ENCODE measurements at regions not wholly inside any gene's neighbourhood (a gene's known extent, or its start where the extent isn't known, plus 50 kb on each side); places are given as distances from the start of the nearest gene placed in this dataset.

GRCh38 chr2:143916781-143917180 is 603.1 kb downstream of the ZEB2 start:
- no peak for DNase-seq (ENCODE audit: insufficient read length)
- FAIRE-seq: no peak
- TF ChIP-seq POLR2AphosphoS5 (IDR thresholded peaks at IDR 0.05; ENCODE audit: low read depth, low read length): no peak
- no peak for TF ChIP-seq TAF1 (IDR thresholded peaks at IDR 0.05; ENCODE audit: borderline replicate concordance, low read depth, low read length)
- no peak for TF ChIP-seq POLR2A (IDR thresholded peaks at IDR 0.05; ENCODE audit: low read depth, low read length)

- no peak for FAIRE-seq
- DNase-seq (ENCODE audit: insufficient read length): no peak
- no peak for TF ChIP-seq POLR2AphosphoS5 (IDR thresholded peaks at IDR 0.05; ENCODE audit: low read depth, low read length)
- no peak for TF ChIP-seq POLR2A (IDR thresholded peaks at IDR 0.05; ENCODE audit: low read depth, low read length)
- TF ChIP-seq TAF1 (IDR thresholded peaks at IDR 0.05; ENCODE audit: borderline replicate concordance, low read depth, low read length): no peak
Measured at GRCh38 chr2:143909577-143910353, 610.2 kb downstream of the ZEB2 start.

GRCh38 chr2:143908843-143909242 is 611.1 kb downstream of the ZEB2 start:
- TF ChIP-seq POLR2A (IDR thresholded peaks at IDR 0.05; ENCODE audit: low read depth, low read length): no peak
- no peak for TF ChIP-seq POLR2AphosphoS5 (IDR thresholded peaks at IDR 0.05; ENCODE audit: low read depth, low read length)
- TF ChIP-seq TAF1 (IDR thresholded peaks at IDR 0.05; ENCODE audit: borderline replicate concordance, low read depth, low read length): no peak
- no peak for FAIRE-seq
- no peak for DNase-seq (ENCODE audit: insufficient read length)

- FAIRE-seq (no peak), DNase-seq (ENCODE audit: insufficient read length) (no peak)
- TF ChIP-seq POLR2A (IDR thresholded peaks at IDR 0.05; ENCODE audit: low read depth, low read length) (no peak), TAF1 (IDR thresholded peaks at IDR 0.05; ENCODE audit: borderline replicate concordance, low read depth, low read length) (no peak), POLR2AphosphoS5 (IDR thresholded peaks at IDR 0.05; ENCODE audit: low read depth, low read length) (no peak)
Measured at GRCh38 chr2:143907801-143908200, 612.1 kb downstream of the ZEB2 start.

- DNase-seq (ENCODE audit: insufficient read length) (no peak), FAIRE-seq (no peak)
- TF ChIP-seq TAF1 (IDR thresholded peaks at IDR 0.05; ENCODE audit: borderline replicate concordance, low read depth, low read length): no peak
- no peak for TF ChIP-seq POLR2AphosphoS5 (IDR thresholded peaks at IDR 0.05; ENCODE audit: low read depth, low read length)
- TF ChIP-seq POLR2A (IDR thresholded peaks at IDR 0.05; ENCODE audit: low read depth, low read length): no peak
Measured at GRCh38 chr2:143906850-143907249, 613.1 kb downstream of the ZEB2 start.

- DNase-seq (ENCODE audit: insufficient read length): no peak
- no peak for TF ChIP-seq POLR2AphosphoS5 (IDR thresholded peaks at IDR 0.05; ENCODE audit: low read depth, low read length)
- no peak for TF ChIP-seq TAF1 (IDR thresholded peaks at IDR 0.05; ENCODE audit: borderline replicate concordance, low read depth, low read length)
- TF ChIP-seq POLR2A (IDR thresholded peaks at IDR 0.05; ENCODE audit: low read depth, low read length): no peak
- FAIRE-seq: no peak
Measured at GRCh38 chr2:143905587-143905986, 614.3 kb downstream of the ZEB2 start.

GRCh38 chr2:143903172-143903856 is 616.6 kb downstream of the ZEB2 start:
- TF ChIP-seq TAF1 (IDR thresholded peaks at IDR 0.05; ENCODE audit: borderline replicate concordance, low read depth, low read length) (no peak), POLR2AphosphoS5 (IDR thresholded peaks at IDR 0.05; ENCODE audit: low read depth, low read length) (no peak), POLR2A (IDR thresholded peaks at IDR 0.05; ENCODE audit: low read depth, low read length) (no peak)
- DNase-seq (ENCODE audit: insufficient read length): no peak
- FAIRE-seq: no peak

- DNase-seq (ENCODE audit: insufficient read length): no peak
- no peak for TF ChIP-seq TAF1 (IDR thresholded peaks at IDR 0.05; ENCODE audit: borderline replicate concordance, low read depth, low read length)
- no peak for TF ChIP-seq POLR2AphosphoS5 (IDR thresholded peaks at IDR 0.05; ENCODE audit: low read depth, low read length)
- no peak for TF ChIP-seq POLR2A (IDR thresholded peaks at IDR 0.05; ENCODE audit: low read depth, low read length)
- FAIRE-seq: peak; percentile 48
Measured at GRCh38 chr2:143901185-143901842, 618.6 kb downstream of the ZEB2 start.

GRCh38 chr2:143899987-143900386 is 619.9 kb downstream of the ZEB2 start:
- FAIRE-seq: no peak
- TF ChIP-seq TAF1 (IDR thresholded peaks at IDR 0.05; ENCODE audit: borderline replicate concordance, low read depth, low read length): no peak
- TF ChIP-seq POLR2AphosphoS5 (IDR thresholded peaks at IDR 0.05; ENCODE audit: low read depth, low read length): no peak
- TF ChIP-seq POLR2A (IDR thresholded peaks at IDR 0.05; ENCODE audit: low read depth, low read length): no peak

GRCh38 chr2:143893371-143893770 is 626.5 kb downstream of the ZEB2 start:
- DNase-seq (ENCODE audit: insufficient read length) (no peak), FAIRE-seq (no peak)
- TF ChIP-seq POLR2AphosphoS5 (IDR thresholded peaks at IDR 0.05; ENCODE audit: low read depth, low read length) (no peak), POLR2A (IDR thresholded peaks at IDR 0.05; ENCODE audit: low read depth, low read length) (no peak), TAF1 (IDR thresholded peaks at IDR 0.05; ENCODE audit: borderline replicate concordance, low read depth, low read length) (no peak)

More at GRCh38 chr2:143899987-143900386, 619.9 kb downstream of the ZEB2 start:
- DNase-seq (ENCODE audit: insufficient read length): no peak

GRCh38 chr2:143891879-143892308 is 628.0 kb downstream of the ZEB2 start:
- DNase-seq (ENCODE audit: insufficient read length): no peak
- no peak for TF ChIP-seq TAF1 (IDR thresholded peaks at IDR 0.05; ENCODE audit: borderline replicate concordance, low read depth, low read length)
- TF ChIP-seq POLR2AphosphoS5 (IDR thresholded peaks at IDR 0.05; ENCODE audit: low read depth, low read length): no peak
- TF ChIP-seq POLR2A (IDR thresholded peaks at IDR 0.05; ENCODE audit: low read depth, low read length): no peak
- FAIRE-seq: no peak
